ENCODE measurements at regions not wholly inside any gene's neighbourhood (a gene's known extent, or its start where the extent isn't known, plus 50 kb on each side); places are given as distances from the start of the nearest gene placed in this dataset.
"Not testable (repeated sequence)": the region's sequence is repeated elsewhere in the genome, so short reads cannot be mapped to it uniquely, and the experiment has no call there.

DNA sequence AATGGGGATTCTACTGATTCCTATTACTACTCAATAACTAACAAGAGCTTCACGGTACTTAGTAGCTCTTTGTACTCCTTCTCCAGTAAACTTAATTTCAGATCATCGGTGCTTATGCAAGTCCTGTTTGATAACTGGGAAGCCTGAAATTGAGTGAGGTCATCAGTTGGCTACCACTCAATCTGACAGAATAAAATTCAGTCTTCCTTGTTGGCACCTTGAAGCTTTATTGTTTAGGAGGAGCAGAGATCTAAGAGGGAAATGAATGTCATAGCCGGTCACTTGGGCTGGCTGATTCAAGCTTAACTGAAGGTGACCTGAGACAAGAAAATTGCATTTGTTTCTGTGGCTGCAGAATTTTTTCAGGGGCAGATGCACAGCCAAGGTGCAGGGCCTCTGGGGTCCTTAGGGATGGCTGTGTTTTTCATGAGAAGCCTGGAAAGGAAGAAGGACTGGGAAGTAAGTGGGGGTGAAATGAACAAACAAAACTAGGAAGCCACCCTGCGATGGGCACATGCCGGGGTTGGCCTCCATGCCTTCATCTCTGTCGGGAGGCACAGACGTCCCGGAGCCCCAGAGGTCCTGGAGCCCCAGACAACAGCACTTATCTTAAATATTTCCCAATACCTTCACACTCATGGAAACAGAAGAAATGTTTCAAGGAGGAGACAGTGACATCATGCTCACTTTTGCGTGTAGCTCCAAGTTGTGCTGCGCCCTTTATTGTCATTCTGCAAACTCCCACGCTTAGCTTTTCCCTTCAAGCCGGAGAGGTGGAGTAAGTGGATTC is 85.0 kb upstream of the KIF5B start:
- DNase-seq (ENCODE audit: low read depth) = no peak

DNA sequence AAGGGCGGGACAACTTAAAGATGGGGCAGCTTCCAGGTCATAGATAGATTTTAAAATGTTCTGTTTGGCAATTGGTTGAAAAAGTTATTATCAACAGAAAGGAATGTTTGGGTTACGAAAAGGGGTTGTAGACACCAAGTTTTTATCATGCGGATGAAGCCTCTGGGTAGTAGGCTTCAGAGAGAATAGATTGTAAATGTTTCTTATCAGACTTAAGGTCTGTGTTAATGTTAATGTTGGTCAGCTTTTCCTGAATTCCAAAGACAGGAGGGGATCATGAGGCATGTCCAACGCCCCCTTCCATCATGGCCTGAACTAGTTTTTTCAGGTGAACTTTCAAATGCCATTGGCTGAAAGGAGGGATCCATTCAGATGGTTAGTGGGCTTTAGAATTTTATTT is 84.2 kb upstream of the KIF5B start:
- DNase-seq (ENCODE audit: low read depth) = no peak

DNA sequence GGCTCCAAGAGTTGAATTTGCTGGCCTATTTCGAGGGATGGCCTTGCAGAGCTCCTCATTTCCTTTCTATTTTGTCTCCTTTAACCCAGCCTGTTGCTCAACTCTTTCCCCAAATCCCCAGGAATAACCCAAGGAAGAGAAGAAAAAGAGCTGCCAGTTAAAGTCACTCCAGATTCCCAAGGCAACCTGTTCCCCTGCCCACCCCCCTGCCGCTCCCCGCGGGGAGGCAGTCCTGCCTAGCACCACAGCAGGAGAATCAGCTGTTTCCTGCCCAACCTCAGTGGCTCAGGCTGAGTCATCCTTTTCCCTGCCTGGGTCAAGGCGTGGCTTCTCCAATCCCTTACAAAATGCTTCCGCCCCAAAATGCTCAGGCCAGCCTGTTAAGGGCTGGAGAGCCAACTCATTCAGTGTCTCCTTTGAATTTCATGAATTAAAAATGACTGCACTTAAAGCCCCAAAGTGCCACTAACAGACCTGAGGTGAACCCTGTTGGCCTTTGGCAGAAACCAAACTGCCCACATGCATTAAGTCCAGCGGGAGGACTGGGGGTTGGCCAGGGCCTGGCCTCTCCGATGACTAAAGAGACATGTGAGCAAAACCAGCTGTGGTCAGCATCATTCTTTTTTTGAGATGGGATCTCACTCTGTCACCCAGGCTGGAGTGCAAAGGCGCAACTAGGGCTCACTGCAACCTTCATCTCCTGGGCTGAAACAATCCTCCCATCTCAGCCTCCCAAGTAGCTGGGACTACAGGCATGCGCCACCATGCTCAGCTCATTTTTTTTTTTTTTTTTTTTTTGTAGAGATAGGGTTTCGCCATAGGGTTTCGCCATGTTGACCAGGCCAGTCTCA is 83.2 kb upstream of the KIF5B start:
- no peak for DNase-seq (ENCODE audit: low read depth)

DNA sequence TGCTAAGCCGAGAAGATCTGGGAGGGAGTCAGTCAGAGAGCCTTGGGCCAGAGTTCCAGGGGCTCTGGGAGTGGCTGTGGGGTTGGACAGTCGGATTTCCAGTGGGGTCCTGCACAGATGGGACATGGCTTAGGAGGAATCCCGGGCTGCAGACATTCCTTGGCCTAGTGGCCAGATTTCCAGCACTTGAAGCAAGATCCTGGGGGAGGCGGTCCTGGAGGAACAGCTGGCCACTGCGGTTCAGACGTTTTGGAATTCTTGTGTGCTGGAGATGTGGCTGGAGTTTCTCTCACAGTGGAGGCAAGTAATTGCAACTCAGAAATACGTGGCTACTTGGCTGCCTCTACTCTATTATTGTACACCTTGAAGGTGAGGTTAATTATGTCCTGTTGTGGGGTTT is 80.7 kb upstream of the KIF5B start:
- DNase-seq (ENCODE audit: low read depth) = not testable (repeated sequence)

DNA sequence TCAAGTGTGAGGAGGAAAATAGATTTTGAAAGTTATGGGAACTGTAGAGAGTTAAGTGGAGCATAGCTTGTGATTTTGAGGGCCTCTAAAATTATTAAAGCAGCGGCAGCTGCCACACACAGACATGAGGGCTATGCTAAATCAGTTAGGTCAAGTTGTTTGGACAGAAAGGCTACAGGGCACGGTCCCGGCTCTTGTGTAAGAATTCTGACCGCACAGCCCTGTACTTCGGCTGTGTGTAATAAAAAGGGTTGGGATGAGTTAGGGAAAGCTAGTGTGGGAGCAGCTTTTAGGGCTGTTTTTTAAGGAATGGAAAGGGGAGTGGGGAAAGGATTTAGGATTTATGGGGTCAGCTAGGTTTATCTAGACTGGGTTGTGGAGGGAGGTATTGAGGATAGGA is 79.6 kb upstream of the KIF5B start:
- not testable (repeated sequence) for DNase-seq (ENCODE audit: low read depth)

DNA sequence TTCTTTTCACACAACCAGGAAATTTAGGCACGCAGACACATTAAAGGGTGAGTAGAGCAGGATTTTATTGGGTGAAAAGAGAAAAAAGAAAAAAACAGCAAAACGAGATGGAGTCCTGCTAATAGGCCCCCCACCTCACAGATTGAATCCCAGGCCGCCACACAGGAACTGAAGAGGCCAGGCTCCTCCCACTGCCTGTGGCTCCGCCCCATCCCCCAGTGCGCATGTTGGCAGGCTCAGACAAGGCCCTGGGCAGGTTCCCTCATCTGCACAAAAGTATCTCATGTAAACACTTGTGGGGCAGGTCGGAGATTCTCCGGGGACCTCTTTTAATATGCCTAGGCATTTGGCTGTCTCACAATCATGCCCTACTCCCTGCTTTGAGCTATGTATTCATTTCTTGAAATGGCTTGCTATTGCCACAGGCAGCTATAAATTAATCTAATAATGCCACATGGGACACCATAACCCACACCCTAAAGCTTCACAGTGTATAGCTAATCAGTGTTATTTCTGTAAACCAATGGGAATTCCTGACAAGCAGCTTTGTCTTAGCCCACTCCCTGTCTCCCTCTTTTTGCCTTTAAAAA is 76.2 kb upstream of the KIF5B start:
- DNase-seq (ENCODE audit: low read depth) = no peak

DNA sequence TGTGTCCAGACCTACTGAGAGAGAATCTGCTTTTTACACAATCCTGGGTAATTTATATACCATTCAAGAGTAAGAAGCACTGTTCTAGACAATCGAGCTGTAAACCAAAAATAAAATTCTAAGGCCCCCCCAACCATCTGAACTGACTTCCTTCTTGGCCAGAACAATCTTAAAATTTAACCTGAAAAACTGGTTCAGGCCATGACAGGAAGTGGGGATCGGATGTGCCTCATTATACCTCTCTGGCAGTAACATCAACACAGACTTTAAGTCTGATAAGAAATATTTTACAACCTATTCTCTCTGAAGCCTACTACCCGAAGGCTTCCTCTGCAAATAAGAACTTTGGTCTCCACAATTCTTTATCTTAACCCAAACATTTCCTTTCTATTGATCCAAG is 75.2 kb upstream of the KIF5B start:
- no peak for DNase-seq (ENCODE audit: low read depth)

DNA sequence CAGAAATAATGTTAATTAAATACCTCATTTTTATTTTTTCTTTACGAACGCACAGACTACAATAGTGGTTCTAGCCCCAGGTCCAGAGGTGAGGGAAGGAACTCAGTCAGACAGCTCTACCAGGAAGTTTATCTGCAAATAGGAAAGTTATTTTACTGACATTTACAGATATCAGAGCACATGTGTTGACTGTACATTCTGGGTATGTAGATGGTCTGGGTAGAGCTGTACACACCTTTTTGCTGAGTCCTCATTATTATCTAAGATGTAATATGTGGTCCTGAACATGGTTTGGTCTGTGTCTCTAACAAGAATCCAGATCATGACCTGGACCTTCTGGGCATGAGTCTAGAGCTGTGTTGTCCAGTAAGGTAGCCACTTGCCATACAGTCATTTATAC is 74.6 kb upstream of the KIF5B start:
- no peak for DNase-seq (ENCODE audit: low read depth)

DNA sequence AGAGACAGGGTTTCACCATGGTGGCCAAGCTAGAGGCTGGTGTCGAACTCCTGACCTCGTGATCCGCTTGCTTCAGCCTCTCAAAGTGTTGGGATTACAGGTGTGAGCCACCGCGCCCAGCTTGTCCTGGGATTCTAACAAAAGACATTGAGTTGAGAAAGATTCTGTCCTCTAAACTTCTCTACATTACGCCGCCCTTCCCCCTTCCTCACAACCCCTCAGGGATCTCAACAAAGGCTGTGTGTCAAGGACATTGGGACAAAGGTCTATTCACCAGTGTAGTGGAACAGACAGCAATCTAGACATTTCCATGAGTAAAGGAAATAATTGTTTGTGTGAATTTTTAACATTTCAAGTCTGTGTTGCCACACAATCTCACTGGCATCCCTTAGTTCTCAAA is 68.8 kb upstream of the KIF5B start:
- DNase-seq (ENCODE audit: low read depth) = no peak

DNA sequence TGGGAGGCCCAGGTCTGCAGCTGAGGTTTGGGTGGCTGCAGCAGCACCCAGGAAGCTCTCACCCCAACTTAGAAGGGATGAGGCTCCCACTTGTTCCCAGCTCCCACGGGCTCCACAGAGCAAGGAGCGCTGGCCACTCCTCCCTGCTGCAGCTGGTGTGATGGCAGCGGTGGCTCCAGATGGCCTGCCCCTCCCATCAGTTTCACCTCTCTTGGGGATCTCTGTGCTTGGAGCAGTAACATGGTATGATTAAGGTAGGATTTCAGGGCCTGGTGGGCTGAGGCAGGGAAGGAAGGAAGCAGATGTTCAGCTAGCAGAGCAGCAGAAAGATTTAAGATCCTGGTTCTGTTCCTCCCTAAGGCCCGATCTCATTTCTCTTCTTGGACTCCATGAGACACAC is 66.8 kb upstream of the KIF5B start:
- DNase-seq (ENCODE audit: low read depth) = no peak

DNA sequence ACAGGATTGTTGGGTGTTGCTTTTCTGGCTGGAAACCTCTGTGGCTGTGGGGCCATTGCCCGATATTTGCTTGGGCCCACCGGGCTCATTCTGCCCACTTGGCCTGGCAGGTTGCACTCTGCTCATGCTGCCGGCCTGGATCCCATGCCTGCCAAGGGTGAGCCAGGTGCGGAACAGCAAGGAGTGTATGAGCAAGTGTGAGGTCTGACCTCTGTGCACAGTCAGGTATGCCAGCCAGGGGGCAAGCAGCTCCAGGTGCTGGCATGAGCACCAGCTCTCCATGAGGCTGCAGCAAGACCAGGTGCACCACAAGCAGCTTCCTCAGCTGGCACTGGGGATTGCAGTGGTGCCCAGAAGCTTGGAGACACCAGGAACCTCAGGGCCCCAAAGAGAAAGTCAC is 65.4 kb upstream of the KIF5B start:
- DNase-seq (ENCODE audit: low read depth) = no peak

DNA sequence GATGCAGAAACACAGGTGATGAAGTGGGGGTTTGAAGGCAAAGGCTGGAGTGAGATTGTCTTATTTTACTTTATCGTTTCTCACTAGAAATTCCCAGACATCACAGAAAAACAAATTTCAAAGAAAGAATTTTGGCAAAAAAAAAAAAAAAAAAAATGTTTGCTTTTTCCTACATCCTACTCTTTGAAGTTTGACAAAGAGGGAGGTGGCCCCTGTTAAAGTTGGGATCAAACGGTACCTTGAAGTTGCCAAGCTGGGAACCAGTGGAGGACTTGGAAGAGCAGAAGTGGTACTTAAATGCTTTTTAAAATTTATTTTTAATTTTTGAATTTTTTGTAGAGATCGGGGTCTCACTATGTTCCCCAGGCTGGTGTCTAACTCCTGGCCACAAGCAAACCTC is 63.9 kb upstream of the KIF5B start:
- no peak for DNase-seq (ENCODE audit: low read depth)

DNA sequence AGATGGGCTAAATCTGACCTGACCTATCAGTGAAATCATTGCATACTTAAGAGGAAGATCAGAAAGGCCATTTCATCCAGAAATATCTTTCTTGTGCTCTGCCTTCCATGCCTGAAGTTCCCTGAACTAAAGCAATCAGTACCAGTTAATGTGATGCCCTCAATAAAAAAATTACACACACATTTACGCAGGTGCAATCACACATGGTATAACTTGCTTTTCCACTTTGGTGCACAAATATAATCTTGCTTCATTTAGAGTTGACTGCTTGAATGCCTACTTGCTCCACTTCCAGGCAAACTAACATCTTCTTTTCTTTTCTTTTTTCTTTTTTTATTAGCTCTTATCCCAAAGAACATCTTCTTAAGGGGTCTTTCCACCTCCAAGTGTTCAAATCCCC is 58.3 kb upstream of the KIF5B start:
- no peak for DNase-seq (ENCODE audit: low read depth)

DNA sequence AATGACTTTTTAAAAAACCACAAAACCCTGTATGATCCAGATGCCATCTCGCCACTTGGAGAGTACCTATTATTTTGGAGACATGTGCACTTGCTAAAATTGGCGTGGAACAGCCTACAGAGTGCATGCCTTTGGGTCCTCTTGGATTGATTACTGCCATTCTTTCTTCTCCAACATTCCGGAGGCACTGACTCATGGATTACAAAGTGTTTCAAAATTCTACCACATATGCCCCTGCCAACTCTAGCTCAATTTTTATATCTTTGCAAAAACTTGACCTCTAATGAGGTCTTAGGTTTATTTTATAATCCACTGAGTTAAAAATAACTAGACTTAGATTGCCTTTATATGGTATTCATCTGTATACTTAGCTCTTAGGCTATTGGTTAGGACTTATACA is 55.8 kb upstream of the KIF5B start:
- no peak for DNase-seq (ENCODE audit: low read depth)

DNA sequence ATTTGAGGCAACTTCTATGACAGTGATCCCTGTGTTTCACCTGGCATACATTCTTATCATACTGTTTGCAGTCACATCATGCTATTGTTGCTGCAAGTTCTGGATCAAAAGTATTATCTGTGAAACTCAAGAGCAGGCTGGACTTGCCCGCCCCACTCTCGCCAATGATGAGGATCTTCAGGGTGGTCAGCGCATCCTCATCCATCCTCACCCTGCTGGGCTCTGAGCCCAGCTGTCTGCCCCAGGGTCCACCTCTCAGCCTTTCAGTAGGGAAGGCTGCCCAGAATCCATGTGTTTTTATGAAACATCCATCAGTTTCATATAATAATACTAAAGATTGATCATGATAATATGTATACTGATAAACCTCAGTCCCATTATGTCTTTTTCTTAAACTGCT is 55.4 kb upstream of the KIF5B start:
- DNase-seq (ENCODE audit: low read depth) = no peak

DNA sequence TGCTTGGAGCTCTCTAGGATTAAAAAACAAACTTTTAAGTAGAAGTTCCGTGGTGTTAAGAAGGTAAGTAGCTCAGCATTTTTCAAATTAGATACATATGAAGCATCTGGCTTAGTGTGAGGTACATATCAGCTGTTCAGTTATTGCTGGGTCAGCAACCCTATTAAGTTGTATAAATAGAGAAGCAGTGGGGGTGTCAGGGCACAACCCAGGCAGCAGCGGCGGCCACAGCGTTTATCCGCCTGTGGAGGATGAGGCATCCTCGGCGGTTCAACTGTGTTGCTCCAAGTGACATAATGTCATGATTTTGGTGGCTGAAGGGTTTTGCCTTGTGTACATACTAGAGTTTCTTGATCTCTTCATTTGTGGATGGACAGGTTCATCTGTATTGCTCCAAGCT is 54.6 kb upstream of the KIF5B start:
- no peak for DNase-seq (ENCODE audit: low read depth)

DNA sequence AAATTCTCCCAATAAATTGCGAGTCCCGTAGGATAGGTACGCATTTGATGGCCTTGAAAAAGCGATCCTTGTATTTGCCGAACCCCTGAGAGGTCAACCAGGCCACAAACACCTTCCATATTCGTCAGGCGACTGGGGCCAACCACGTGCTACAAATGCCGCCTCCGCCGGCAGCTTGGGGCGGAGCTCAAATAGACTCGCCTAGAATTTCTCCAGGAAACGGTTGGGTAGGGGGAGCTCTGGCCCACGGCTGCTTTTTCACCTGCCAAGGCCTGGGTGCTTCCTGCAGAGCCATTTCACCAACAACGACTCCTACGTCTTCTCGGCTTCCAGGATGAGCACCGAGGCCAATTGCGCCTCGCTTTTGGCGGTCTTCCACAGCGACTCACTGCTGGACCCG is 53.4 kb upstream of the KIF5B start:
- DNase-seq (ENCODE audit: low read depth) = no peak

Data from forelimb muscle (tissue), 1 donor.